ENCODE measurements at regions not wholly inside any gene's neighbourhood (a gene's known extent, or its start where the extent isn't known, plus 50 kb on each side); places are given as distances from the start of the nearest gene placed in this dataset.

DNA sequence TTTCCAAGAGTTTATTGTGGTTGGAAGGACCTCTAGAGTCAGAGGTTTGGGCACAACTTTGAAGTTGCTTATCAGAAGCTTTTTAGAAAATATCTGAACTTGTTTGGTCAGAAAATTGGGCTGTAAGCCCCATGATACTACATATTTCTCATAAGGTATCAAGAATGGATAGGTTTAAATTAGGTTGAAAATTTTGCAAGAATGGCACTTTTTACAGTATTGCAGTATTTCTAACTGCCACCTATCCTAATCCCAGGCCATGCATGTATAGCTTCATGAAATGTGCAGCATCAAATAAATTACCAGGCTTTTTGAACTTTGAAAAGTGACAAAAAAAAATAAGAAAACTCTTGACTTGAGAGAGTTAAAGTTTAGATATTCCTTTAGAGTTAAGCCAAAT is 367.2 kb downstream of the FIGN start:
- CTCF ChIA-PET, result no interaction called here
- no peak for DNase-seq
- Mint-ChIP-seq H3K4me3 (no peak overlapping the region), H3K27ac (no peak overlapping the region), H3K36me3 (no peaks in the 10 kb centered on the region), H3K4me1 (no peaks in the 10 kb centered on the region), H3K27me3 (no peaks in the 10 kb centered on the region), H3K9me3 (no peaks in the 10 kb centered on the region)

DNA sequence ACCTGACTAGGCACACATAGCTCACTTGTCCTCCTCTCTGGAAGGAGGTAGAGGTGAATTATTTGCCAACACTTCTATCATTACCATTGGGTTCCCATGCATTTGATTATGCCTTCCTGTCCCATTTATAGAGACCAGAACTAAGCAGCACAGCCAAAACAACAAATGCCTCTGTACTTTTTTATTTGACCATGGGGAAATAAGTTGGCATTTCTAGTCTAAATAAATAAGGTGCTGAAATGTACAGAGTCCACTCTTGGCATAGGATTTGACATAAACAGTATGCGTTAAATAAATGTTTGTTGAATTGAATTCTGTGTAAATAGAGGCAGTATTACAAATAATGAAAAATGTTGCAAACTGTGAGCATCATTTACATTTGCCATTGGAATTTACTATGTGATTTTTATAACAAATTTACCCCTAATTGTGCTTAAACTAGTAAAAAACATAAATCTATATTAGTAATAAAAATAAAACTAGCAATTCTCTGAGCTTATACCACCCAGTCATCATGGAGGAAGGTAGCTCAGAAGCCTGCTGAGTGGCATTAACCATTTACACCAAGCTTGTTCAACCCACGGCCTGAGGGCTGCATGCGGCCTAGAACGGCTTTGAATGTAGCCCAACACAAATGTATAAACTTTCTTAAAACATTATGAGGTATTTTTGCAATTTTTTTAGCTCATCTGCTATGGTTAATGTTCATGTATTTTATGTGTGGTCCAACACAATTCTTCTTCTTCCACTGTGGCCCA is 367.8 kb downstream of the FIGN start:
- CTCF ChIA-PET, result no interaction called here
- H3K4me3 Mint-ChIP-seq, result no peak overlapping the region
- H3K36me3 Mint-ChIP-seq, result no peaks in the 10 kb centered on the region
- no peak for DNase-seq
- H3K27me3 Mint-ChIP-seq, result no peaks in the 10 kb centered on the region
- H3K4me1 Mint-ChIP-seq, result no peaks in the 10 kb centered on the region
- H3K27ac Mint-ChIP-seq, result no peak overlapping the region
- H3K9me3 Mint-ChIP-seq, result no peaks in the 10 kb centered on the region

DNA sequence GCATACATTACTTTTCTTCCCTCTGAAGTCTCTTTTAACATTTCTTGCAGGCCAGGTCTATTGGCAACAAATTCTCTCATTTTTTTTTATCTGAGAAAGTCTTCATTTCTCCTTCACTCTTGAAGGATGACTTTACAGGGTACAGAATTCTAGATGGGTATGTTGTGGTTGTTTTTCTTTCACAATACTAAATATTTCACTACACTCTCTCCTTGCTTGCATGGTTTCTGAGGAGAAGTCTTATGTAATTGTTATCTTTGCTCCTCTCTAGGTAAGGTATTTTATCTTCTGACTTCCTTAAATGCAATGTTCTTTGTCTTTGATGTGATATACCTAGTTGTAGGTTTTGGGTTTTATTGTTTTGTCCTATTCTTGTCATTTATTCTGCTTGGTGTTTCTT is 371.1 kb downstream of the FIGN start:
- no peaks in the 10 kb centered on the region for H3K27me3 Mint-ChIP-seq
- H3K4me3 Mint-ChIP-seq, result no peak overlapping the region
- CTCF ChIA-PET, result no interaction called here
- no peak overlapping the region for H3K27ac Mint-ChIP-seq
- no peaks in the 10 kb centered on the region for H3K36me3 Mint-ChIP-seq
- H3K9me3 Mint-ChIP-seq, result no peaks in the 10 kb centered on the region
- no peaks in the 10 kb centered on the region for H3K4me1 Mint-ChIP-seq
- no peak for DNase-seq

DNA sequence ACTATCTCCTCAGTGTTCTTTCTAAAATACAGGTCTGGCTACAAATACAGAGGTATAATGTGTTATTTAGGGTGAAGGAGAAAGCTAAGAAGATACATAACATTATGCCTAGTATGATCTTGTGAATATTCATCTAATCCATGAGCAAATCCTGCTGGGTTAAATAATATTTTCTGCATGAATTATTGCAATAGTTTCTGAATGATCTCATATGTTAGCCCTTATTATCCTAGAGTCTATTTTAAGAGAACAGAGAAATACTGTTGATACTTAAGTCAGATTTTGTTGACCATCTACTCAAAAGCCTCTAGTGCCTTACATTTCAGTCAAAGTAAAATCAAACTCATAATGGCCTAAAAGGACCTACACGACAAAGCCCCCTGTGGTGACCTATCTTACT is 382.3 kb downstream of the FIGN start:
- Mint-ChIP-seq H3K4me3 (no peak overlapping the region), H3K9me3 (no peaks in the 10 kb centered on the region), H3K36me3 (no peaks in the 10 kb centered on the region), H3K27me3 (peaks cover 6% of the 10 kb centered on the region), H3K4me1 (no peaks in the 10 kb centered on the region), H3K27ac (no peak overlapping the region)
- CTCF ChIA-PET, result no interaction called here
- DNase-seq, result no peak

DNA sequence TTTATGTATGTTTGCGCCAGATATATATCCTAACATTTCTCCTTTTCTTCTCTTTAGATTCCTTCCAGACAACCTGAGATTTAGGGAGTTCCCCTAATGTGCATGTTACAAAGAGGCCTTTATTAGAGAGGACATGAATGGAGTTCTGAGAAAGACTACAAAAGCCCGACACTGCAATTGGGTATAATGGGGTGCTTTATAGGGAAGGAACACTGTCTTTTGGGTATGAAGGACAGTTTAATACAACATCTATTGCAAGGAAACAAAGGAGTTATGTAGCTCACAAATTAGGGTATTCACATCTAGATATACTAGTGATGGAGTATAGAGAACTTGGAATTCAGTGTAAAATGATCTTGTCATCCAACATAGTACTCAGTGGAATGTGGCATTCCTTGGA is 383.8 kb downstream of the FIGN start:
- Mint-ChIP-seq H3K27ac (no peak overlapping the region), H3K4me1 (no peaks in the 10 kb centered on the region), H3K4me3 (no peak overlapping the region), H3K27me3 (peaks cover 12% of the 10 kb centered on the region), H3K36me3 (no peaks in the 10 kb centered on the region), H3K9me3 (no peaks in the 10 kb centered on the region)
- CTCF ChIA-PET, result no interaction called here
- no peak for DNase-seq

DNA sequence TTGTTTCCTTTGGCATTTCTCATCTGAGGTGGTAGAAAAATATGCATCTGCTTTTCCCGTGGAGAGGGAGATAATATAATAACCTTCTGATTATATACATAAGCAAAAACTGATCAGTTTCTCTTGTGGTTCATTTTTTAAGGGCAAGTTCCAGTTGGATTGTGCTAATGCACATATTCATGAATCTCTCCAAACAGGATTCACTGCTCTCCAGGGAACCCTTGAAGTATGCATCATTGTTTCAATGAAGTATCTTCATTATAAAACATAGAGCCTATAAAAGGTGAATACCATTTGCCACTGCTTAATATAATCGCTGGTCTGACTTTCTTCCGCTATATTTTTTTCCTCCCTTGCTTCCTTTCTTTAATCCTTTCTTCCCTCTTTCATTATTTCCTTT is 384.7 kb downstream of the FIGN start:
- Mint-ChIP-seq H3K4me3 (no peak overlapping the region), H3K36me3 (no peaks in the 10 kb centered on the region), H3K27ac (no peak overlapping the region), H3K9me3 (no peaks in the 10 kb centered on the region), H3K4me1 (no peaks in the 10 kb centered on the region), H3K27me3 (peaks cover 12% of the 10 kb centered on the region)
- DNase-seq, result no peak
- CTCF ChIA-PET, result no interaction called here

DNA sequence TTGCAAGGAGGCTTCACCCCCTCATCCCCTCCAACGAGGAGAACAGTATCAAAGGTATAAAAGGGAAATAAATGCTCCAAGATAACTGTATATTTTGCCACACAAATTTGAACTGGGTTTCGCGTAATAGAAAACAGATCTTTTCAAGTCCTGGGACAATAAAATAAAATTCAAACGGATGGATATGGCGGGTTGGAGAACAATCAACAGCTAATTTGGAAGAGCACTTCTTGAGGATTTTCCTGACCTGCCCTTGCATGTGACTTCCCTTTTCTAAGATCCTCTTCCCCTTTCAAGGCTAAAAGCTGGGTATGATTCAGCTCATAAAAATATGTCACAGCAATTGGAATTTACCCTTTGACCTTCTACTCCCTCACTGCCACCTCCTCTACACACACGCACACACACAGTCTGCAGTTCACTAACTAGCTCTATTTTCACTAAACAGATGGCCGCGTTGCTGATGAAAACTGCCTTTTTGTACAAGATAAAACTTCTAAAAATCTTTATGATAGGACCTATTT is 386.9 kb downstream of the FIGN start:
- Mint-ChIP-seq H3K27ac (no peak overlapping the region), H3K9me3 (no peaks in the 10 kb centered on the region), H3K36me3 (no peaks in the 10 kb centered on the region), H3K4me1 (no peaks in the 10 kb centered on the region), H3K27me3 (peaks cover 12% of the 10 kb centered on the region), H3K4me3 (no peak overlapping the region)
- CTCF ChIA-PET, result no interaction called here
- no peak for DNase-seq

DNA sequence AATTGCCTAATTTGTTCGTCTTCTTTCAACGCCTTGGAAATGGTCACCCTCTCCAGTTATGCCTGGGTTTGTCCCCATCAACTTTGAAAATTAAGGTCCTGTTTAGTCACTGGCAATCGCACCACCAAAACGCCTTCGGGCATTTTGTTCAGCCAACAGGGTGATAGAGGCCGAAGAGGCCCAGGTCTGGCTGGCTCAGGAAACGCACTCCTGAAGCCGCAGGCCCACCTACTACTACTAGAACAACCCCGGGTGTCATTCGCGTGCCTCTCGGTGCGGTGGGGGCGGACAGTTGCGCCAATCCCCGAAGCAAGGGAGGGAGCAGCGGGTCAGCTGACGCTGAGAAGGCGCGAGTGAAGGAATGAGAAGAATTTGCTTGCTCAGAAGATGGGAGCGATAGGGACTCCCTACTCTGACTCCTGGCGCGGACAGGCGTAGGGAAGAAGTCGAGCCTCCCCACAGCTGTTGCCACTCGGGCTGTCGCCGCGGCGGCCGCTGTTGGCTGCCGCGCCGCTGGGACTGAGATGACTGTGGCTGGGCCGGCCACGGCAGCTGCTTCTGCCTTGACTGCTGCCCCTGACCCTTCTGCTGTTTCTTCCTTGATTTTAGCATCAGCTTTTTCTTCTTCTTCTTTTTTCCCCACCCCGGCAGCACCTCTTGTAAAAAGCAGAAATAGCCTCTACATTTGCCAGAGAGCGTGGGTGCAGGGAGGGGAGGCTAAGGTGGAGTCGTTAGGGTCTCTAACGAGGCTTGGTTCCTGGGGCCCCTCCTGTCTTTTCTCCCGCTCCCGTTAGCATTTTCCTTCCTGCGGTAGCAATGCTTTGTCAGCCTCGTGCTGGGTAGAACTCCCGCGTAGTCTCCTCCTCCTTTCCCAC is 387.6 kb downstream of the FIGN start:
- no peak for DNase-seq
- H3K4me1 Mint-ChIP-seq, result no peaks in the 10 kb centered on the region
- no peaks in the 10 kb centered on the region for H3K9me3 Mint-ChIP-seq
- H3K4me3 Mint-ChIP-seq, result no peak overlapping the region
- H3K36me3 Mint-ChIP-seq, result no peaks in the 10 kb centered on the region
- no peak overlapping the region for H3K27ac Mint-ChIP-seq
- peaks cover 12% of the 10 kb centered on the region for H3K27me3 Mint-ChIP-seq
- CTCF ChIA-PET, result no interaction called here

DNA sequence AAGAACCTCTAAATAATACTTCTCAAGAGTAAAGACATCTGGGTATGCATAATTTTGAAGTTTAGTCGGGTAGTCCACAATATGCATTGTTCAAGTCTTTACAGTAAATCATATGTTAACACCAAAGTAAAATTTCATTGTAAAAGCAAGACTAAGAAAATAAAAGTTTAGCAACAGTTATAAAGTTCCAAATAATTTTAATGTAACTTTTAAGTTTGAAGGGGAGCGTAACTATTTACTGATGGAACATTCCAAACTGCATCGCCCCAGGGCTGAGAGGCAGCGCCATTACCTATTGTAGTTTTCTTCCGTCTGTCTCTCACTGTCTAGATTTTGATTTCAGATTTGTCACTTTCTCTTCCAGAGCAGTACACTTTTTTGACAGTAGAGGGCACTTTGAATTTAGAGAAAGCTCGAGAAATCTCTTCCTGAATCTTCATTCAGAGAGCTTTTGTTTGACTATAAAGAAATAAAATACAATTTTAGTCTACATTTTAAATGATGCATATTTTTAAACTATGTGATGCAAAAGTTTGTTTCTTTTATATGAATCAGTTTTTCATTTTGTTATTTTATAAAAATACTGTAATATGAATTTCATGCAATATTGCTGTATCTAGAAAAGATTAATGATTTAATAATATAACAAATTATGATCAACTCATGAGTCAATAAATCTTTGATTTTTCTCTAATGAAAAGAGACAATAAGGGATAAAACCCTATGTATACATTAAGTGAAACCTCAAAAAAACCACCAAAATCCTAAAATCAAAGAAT is 389.8 kb downstream of the FIGN start:
- CTCF ChIA-PET, result interaction anchor here (0.6 to 1.2 kb wide), 2 partner anchors 715 to 778 kb away, joined by 3 to 6 read pairs; no protein-coding TSS in a partner anchor
- no peak overlapping the region for H3K27ac Mint-ChIP-seq
- no peak for DNase-seq
- peaks cover 12% of the 10 kb centered on the region for H3K27me3 Mint-ChIP-seq
- no peaks in the 10 kb centered on the region for H3K9me3 Mint-ChIP-seq
- H3K4me1 Mint-ChIP-seq, result no peaks in the 10 kb centered on the region
- no peak overlapping the region for H3K4me3 Mint-ChIP-seq
- H3K36me3 Mint-ChIP-seq, result no peaks in the 10 kb centered on the region

DNA sequence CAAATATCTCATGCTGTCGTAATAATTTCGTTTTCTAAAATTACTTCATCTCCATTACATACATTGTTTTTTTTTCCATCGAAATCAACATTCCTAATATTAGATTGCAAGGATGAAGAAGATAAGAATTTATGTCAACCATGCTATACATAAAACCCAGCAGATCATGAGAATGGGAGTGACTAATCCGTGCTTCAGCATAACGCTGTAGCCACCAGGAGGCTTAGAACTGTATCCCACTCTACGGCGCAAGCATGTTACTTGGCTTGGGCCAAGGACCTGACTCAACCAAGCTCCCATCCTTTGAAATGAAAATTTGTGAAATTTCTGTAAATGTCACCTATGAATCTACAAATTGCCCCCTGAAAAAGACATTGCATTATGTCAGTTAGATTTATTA is 392.5 kb downstream of the FIGN start:
- Mint-ChIP-seq H3K4me3 (no peak overlapping the region), H3K27ac (no peak overlapping the region), H3K27me3 (peaks cover 4% of the 10 kb centered on the region), H3K36me3 (no peaks in the 10 kb centered on the region), H3K4me1 (no peaks in the 10 kb centered on the region), H3K9me3 (no peaks in the 10 kb centered on the region)
- CTCF ChIA-PET, result no interaction called here
- no peak for DNase-seq

DNA sequence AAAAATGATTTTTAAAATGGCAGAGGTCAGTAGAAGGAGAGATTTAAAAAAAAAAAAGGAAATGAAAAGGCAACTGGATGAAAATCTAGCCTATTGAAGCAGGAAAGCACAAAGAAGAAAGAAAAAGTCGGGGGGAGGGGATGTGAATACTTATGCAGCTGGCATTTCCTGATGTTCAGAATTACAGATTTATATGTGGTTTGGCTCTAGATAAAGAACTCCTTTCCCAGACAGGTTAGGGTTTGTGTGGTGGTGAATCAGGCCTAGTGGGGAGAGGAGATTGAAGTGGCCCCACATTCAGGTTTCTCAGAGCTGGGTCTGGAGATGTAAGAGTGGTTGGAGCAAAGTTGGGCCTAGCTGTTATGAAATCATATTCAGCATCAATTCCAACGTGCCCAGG is 394.4 kb downstream of the FIGN start:
- no peak overlapping the region for H3K27ac Mint-ChIP-seq
- H3K27me3 Mint-ChIP-seq, result no peaks in the 10 kb centered on the region
- H3K9me3 Mint-ChIP-seq, result no peaks in the 10 kb centered on the region
- DNase-seq, result no peak
- H3K4me1 Mint-ChIP-seq, result no peaks in the 10 kb centered on the region
- H3K4me3 Mint-ChIP-seq, result no peak overlapping the region
- no peaks in the 10 kb centered on the region for H3K36me3 Mint-ChIP-seq
- CTCF ChIA-PET, result no interaction called here

DNA sequence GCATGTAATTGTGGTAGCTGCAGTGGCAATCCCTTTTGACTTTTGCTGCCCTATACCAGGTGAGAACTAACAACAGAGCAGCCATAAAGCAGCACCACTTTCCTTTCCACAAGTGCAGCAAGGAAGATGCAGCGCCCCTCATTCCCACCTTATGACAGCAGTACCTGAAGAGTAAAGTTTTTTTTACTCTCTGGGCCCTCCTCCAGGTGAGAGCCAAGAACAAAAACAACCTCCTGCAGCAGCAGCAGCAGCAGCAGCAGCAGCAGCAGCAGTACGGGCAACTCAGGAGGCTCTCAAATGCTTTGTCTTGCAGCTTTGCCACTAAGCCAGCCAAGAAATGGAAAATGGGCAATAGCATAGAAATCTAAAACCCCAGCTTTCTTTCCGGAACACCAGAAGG is 397.5 kb downstream of the FIGN start:
- CTCF ChIA-PET, result no interaction called here
- Mint-ChIP-seq H3K36me3 (no peaks in the 10 kb centered on the region), H3K4me3 (no peak overlapping the region), H3K27ac (no peak overlapping the region), H3K9me3 (no peaks in the 10 kb centered on the region), H3K4me1 (no peaks in the 10 kb centered on the region), H3K27me3 (no peaks in the 10 kb centered on the region)
- no peak for DNase-seq

DNA sequence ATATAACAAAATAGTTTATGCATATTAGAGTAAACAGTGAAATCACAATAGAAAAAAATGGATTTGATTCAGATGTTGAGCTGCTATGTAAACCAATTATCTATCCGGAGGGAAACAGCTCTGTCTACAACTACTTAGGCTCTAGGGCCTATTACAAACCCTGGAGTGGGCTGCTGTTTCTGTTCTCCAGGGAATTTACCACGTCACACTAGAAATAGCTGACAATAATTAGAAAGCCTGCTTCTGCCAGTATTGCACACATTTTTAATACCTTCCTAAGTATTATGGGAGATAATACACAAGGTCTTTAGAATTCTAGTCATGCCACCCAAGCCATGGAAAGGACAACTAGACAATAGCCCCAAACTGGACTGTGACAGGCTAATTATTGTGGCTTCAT is 411.1 kb downstream of the FIGN start:
- Mint-ChIP-seq H3K36me3 (no peaks in the 10 kb centered on the region), H3K4me1 (no peaks in the 10 kb centered on the region), H3K27me3 (no peaks in the 10 kb centered on the region), H3K27ac (no peak overlapping the region), H3K4me3 (no peak overlapping the region), H3K9me3 (no peaks in the 10 kb centered on the region)
- DNase-seq, result no peak
- CTCF ChIA-PET, result no interaction called here

DNA sequence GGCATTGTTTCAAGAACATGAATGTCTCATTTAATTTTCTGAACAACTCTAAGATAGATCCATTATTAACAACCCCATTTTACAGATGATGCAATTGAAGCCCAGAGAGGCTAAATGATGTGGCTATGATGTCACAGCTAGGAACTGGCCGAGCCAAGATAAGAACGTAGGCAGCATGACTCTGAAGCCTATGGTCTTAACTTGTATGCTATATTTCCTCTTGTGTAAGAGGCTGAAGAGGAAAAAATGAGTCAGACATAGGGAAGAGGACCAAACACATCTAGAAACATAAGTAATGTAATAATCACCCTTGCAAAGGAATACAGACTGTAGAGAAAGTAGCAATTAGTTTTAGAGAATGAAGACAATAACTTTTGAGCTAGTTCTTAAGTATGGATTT is 416.8 kb downstream of the FIGN start:
- no peaks in the 10 kb centered on the region for H3K27me3 Mint-ChIP-seq
- no peak overlapping the region for H3K4me3 Mint-ChIP-seq
- no peaks in the 10 kb centered on the region for H3K4me1 Mint-ChIP-seq
- CTCF ChIA-PET, result no interaction called here
- no peak overlapping the region for H3K27ac Mint-ChIP-seq
- H3K36me3 Mint-ChIP-seq, result no peaks in the 10 kb centered on the region
- no peaks in the 10 kb centered on the region for H3K9me3 Mint-ChIP-seq
- DNase-seq, result no peak

All from activated naive CD4-positive, alpha-beta T cell treated with anti-CD3 and anti-CD28 coated beads, Interleukin-2, amount 10 ng/mL, durations not matched to agents 7 days and 5 days (primary cell).